Vagina (tissue), 2 donors: ENCODE measurements at regions not wholly inside any gene's neighbourhood (a gene's known extent, or its start where the extent isn't known, plus 50 kb on each side); places are given as distances from the start of the nearest gene placed in this dataset.

Source experiments
- POLR2AphosphoS5 ChIP-seq, 2 donors: sonication (generic); formaldehyde crosslinking; IDR thresholded peaks; one replicate each; pipeline ENCODE4 v1.9.0; 2017; ENCODE audit warnings: antibody characterized with exemption in 2 of 2, mild to moderate bottlenecking in 2 of 2, low read depth in 1 of 2; ENCODE audit not compliant: insufficient read depth in 1 of 2
- TF ChIP-seq, protein P1 (sequence below), 3 experiments: fragments of 450-650 bp in 2 of 3; fragments of 200-600 bp in 1 of 3; sonication (generic) in 1 of 3; IDR thresholded peaks; one replicate each; pipeline ENCODE4 v1.5.1; 2017 to 2019; ENCODE audit warnings: antibody characterized with exemption in 3 of 3, mild to moderate bottlenecking in 2 of 3, moderate library complexity in 2 of 3

DNA sequence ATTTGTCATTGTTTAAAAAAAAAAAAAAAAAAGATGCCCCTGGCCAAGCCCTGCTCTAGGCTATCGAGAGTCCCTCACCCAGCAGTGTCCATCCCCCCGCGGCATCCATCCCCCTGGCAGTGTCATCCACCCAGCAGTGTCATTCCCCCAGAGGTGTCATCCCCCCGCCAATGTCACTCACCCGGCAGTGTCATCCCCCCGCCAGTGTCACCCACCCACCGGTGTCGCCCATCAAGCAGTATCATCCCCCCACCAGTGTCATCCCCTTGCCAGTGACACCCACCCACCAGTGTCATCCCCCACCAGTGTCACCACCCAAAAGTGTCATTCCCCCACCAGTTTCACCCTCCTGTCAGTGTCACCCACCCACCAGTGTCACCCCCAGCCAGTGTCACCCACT lies 99.3 kb upstream of the PRR20G start:
- TF ChIP-seq, protein P1, sequence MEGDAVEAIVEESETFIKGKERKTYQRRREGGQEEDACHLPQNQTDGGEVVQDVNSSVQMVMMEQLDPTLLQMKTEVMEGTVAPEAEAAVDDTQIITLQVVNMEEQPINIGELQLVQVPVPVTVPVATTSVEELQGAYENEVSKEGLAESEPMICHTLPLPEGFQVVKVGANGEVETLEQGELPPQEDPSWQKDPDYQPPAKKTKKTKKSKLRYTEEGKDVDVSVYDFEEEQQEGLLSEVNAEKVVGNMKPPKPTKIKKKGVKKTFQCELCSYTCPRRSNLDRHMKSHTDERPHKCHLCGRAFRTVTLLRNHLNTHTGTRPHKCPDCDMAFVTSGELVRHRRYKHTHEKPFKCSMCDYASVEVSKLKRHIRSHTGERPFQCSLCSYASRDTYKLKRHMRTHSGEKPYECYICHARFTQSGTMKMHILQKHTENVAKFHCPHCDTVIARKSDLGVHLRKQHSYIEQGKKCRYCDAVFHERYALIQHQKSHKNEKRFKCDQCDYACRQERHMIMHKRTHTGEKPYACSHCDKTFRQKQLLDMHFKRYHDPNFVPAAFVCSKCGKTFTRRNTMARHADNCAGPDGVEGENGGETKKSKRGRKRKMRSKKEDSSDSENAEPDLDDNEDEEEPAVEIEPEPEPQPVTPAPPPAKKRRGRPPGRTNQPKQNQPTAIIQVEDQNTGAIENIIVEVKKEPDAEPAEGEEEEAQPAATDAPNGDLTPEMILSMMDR (IDR thresholded peaks at IDR 0.05) = no peak
- TF ChIP-seq POLR2AphosphoS5 (IDR thresholded peaks at IDR 0.05; ENCODE audit: insufficient read depth in 1 of 2, low read depth in 1 of 2) = no peak
